Esophagus muscularis mucosa (tissue), 3 donors: ENCODE measurements at regions not wholly inside any gene's neighbourhood (a gene's known extent, or its start where the extent isn't known, plus 50 kb on each side); places are given as distances from the start of the nearest gene placed in this dataset.

Source experiments
- POLR2AphosphoS5 ChIP-seq, 2 donors: sonication (generic); formaldehyde crosslinking; IDR thresholded peaks; one replicate each; pipeline ENCODE4 v1.6.1; 2017; ENCODE audit warnings: antibody characterized with exemption in 2 of 2
- TF ChIP-seq, protein P1 (sequence below), 3 experiments: fragments of 200-600 bp in 2 of 3; fragments of 450-650 bp in 1 of 3; sonication (generic) in 2 of 3; IDR thresholded peaks; one replicate each; pipeline ENCODE4 v1.5.1; 2017 to 2019; ENCODE audit warnings: antibody characterized with exemption in 3 of 3, mild to moderate bottlenecking in 2 of 3, moderate library complexity in 1 of 3

DNA sequence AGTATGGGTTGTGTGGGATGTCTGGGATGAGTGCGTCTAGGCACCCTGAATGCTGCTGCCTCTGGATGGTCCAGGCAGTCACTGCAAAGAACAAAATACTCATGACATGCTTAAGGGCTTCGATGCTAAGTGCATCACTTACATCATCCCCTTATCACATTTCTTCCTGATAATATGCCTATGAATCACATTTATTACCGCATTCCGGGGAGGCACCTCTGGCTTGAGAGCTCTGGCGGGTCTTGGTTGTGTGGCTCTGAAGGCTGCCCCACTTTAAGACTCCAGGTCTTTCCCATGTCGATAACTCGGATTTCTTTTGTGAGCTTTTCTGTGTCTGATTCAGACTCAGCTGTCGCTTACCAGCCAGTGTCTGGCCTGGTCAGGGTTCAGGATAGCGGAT, 1126.4 kb downstream of the TBC1D22A start:
- TF ChIP-seq, protein P1, sequence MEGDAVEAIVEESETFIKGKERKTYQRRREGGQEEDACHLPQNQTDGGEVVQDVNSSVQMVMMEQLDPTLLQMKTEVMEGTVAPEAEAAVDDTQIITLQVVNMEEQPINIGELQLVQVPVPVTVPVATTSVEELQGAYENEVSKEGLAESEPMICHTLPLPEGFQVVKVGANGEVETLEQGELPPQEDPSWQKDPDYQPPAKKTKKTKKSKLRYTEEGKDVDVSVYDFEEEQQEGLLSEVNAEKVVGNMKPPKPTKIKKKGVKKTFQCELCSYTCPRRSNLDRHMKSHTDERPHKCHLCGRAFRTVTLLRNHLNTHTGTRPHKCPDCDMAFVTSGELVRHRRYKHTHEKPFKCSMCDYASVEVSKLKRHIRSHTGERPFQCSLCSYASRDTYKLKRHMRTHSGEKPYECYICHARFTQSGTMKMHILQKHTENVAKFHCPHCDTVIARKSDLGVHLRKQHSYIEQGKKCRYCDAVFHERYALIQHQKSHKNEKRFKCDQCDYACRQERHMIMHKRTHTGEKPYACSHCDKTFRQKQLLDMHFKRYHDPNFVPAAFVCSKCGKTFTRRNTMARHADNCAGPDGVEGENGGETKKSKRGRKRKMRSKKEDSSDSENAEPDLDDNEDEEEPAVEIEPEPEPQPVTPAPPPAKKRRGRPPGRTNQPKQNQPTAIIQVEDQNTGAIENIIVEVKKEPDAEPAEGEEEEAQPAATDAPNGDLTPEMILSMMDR (IDR thresholded peaks at IDR 0.05): no peak
- TF ChIP-seq POLR2AphosphoS5 (IDR thresholded peaks at IDR 0.05): no peak
